HepG2 (cell line): ENCODE measurements at regions not wholly inside any gene's neighbourhood (a gene's known extent, or its start where the extent isn't known, plus 50 kb on each side); places are given as distances from the start of the nearest gene placed in this dataset.

Experiments
- ATAC-seq: fragments of 200-7000 bp; cut with Tn5 transposase; 3 replicates; pipeline ENCODE4 v1.9.1; 2020; ENCODE audit warnings: mild to moderate bottlenecking, moderate library complexity
- BruUV-seq: library from RNA; stranded (reverse); fragments of 400-500 nt; replicated peaks from 2 replicates; lab custom pipeline; 2021; lab: Mats Ljungman, UMichigan
- CTCF ChIA-PET: fragments of 300-600 bp; formaldehyde crosslinking; extraction: SDS; loops from one replicate; lab custom pipeline; 2021; ENCODE audit warnings: low total read pairs, inconsistent platforms, low intra/inter-chr PET ratio; lab: Yijun Ruan, JAX
- POLR2A ChIA-PET: fragments of 350-600 bp; sonication (Branson Sonifier 250); formaldehyde crosslinking; loops from one replicate; lab custom pipeline; 2020; ENCODE audit warnings: antibody characterized with exemption, inconsistent platforms; lab: Yijun Ruan, JAX
- DNase-seq: peaks from one replicate; pipeline ENCODE4 v3.0.0-alpha.2; 2015; ENCODE audit warnings: low spot score
- FAIRE-seq: peaks from 3 replicates; lab custom pipeline; 2011; peaks lifted over from hg19 to GRCh38; lab: Jason Lieb, UNC
- H2AFZ ChIP-seq: one replicate; pipeline ENCODE4 v1.6.1; 2011; ENCODE audit warnings: low read length, inconsistent platforms
- H3K27ac ChIP-seq: fragments of 300-600 bp; 3 replicates; pipeline ENCODE4 v1.8.0; 2011; ENCODE audit warnings: mixed run types, mild to moderate bottlenecking, mixed read lengths, low read length, inconsistent platforms; ENCODE audit not compliant: insufficient read depth; ENCODE audit errors: extremely low read length
- H3K27me3 ChIP-seq, 2 experiments: fragments of 200-600 bp in 1 of 2; 2 replicates in 1 of 2; 3 replicates in 1 of 2; pipeline versions ENCODE4 v1.6.0 to v1.8.0; 2011; ENCODE audit warnings: low read length in 2 of 2, mild to moderate bottlenecking in 2 of 2, moderate library complexity in 2 of 2, inconsistent platforms in 1 of 2; ENCODE audit not compliant: insufficient read depth in 2 of 2, control insufficient read depth in 1 of 2
- H3K36me3 ChIP-seq, 2 experiments: fragments of 200-600 bp in 1 of 2; replicated peaks in 1 of 2; 2 replicates in 1 of 2; 3 replicates in 1 of 2; pipeline versions ENCODE4 v1.5.1 to v1.8.0; 2011; ENCODE audit warnings: low read length in 2 of 2, inconsistent platforms in 1 of 2; ENCODE audit not compliant: insufficient read depth in 2 of 2, control insufficient read depth in 1 of 2
- H3K4me1 ChIP-seq: 2 replicates; pipeline ENCODE4 v1.5.1; 2012; ENCODE audit warnings: low read length, inconsistent platforms; ENCODE audit not compliant: insufficient read depth
- H3K4me2 ChIP-seq: 2 replicates; pipeline ENCODE4 v1.6.0; 2011; ENCODE audit warnings: low read depth, low read length, inconsistent platforms
- H3K4me3 ChIP-seq, 3 experiments: fragments of 200-600 bp in 1 of 3; sonication (generic), shearing (Covaris generic) in 1 of 3; replicated peaks in 1 of 3; 2 replicates each; pipeline ENCODE4 v1.5.1; 2011 to 2016; ENCODE audit warnings: low read length in 3 of 3, inconsistent platforms in 2 of 3, low read depth in 2 of 3, mild to moderate bottlenecking in 2 of 3, control low read depth in 1 of 3, mixed read lengths in 1 of 3; ENCODE audit not compliant: insufficient read depth in 1 of 3
- H3K79me2 ChIP-seq: one replicate; pipeline ENCODE4 v1.6.1; 2011; ENCODE audit warnings: low read length, inconsistent platforms; ENCODE audit not compliant: insufficient read depth
- H3K9ac ChIP-seq: 2 replicates; pipeline ENCODE4 v1.6.0; 2011; ENCODE audit warnings: mild to moderate bottlenecking, low read depth, low read length, inconsistent platforms; ENCODE audit not compliant: insufficient read depth
- H3K9me3 ChIP-seq: 2 replicates; pipeline ENCODE4 v1.5.1; 2012; ENCODE audit warnings: mild to moderate bottlenecking, low read length
- H4K20me1 ChIP-seq: 2 replicates; pipeline ENCODE4 v1.6.0; 2011; ENCODE audit warnings: inconsistent platforms, mild to moderate bottlenecking, low read length, moderate library complexity; ENCODE audit not compliant: insufficient read depth
- CAMTA2 ChIP-seq: sonication (generic); formaldehyde crosslinking; IDR thresholded peaks from 2 replicates; pipeline ENCODE4 v1.4.0; 2020; ENCODE audit warnings: mild to moderate bottlenecking, missing genetic modification reagents, borderline replicate concordance
- HDAC1 ChIP-seq: sonication (generic); formaldehyde crosslinking; IDR thresholded peaks from 2 replicates; pipeline ENCODE4 v1.5.1; 2020; ENCODE audit warnings: mild to moderate bottlenecking, missing genetic modification reagents
- KAT7 ChIP-seq: IDR thresholded peaks from 2 replicates; pipeline ENCODE4 v1.6.1; 2018; ENCODE audit warnings: borderline replicate concordance, missing compliant biosample characterization
- PRDM4 ChIP-seq: sonication (generic); formaldehyde crosslinking; IDR thresholded peaks from 2 replicates; pipeline ENCODE4 v1.9.0; 2021; ENCODE audit warnings: missing genetic modification reagents, borderline replicate concordance
- RNF2 ChIP-seq: fragments of 450-650 bp; conservative IDR thresholded peaks from 2 replicates; pipeline ENCODE4 v1.6.1; 2016; ENCODE audit warnings: low read depth
- ZBTB7A ChIP-seq: sonication (generic); formaldehyde crosslinking; IDR thresholded peaks from 2 replicates; pipeline ENCODE4 v1.8.0; 2022; ENCODE audit warnings: mild to moderate bottlenecking, missing genetic modification reagents
- WGBS: methylation state at CpG from one replicate; pipeline ENCODE4 v1.1.6; 2017; ENCODE audit warnings: low lambda C conversion rate; 5-methylcytosine and 5-hydroxymethylcytosine counted together
- in situ Hi-C: cut with HindIII; loops from 2 replicates; pipeline ENCODE4 v1.10.0; 2017; ENCODE audit warnings: low pct_unique_long_range_greater_than_20kb; ENCODE audit not compliant: extremely low pct_ligation_motif_present
- intact Hi-C: fragments of 100-400 bp; cut with micrococcal nuclease; formaldehyde crosslinking; loops from one replicate; pipeline ENCODE4 v1.10.0; 2022; ENCODE audit not compliant: unreplicated experiment

GRCh38 chr3:74066456-74066855, 441.7 kb upstream of the PDZRN3 start (continued):
- TF ChIP-seq KAT7 (CRISPR knock-in tag), result no peak
- TF ChIP-seq RNF2, result no peak
- TF ChIP-seq ZBTB7A (CRISPR knock-in tag), result no peak

- intact Hi-C loops, result no loop called here
- ATAC-seq (no peak), DNase-seq (no peak), FAIRE-seq (no peak)
- POLR2A ChIA-PET, result no interaction called here
- CTCF ChIA-PET, result no interaction called here
- WGBS, result 2% methylated on average over 3 of the region's 3 CpGs
- Histone ChIP-seq H3K36me3 (no peaks in the 10 kb centered on the region), H3K9me3 (no peaks in the 10 kb centered on the region), H4K20me1 (no peaks in the 10 kb centered on the region), H3K4me1 (no peaks in the 10 kb centered on the region), H3K27ac (no peak overlapping the region), H3K79me2 (no peaks in the 10 kb centered on the region), H3K27me3 (no peaks in the 10 kb centered on the region), H3K4me3 (no peak overlapping the region), H2AFZ (no peak overlapping the region), H3K9ac (no peak overlapping the region), H3K4me2 (no peak overlapping the region)
- TF ChIP-seq CAMTA2 (no peak), PRDM4 (no peak), HDAC1 (CRISPR knock-in tag) (no peak)
- no TSS peak for BruUV-seq
- in situ Hi-C loops, result no loop called here
Observed at GRCh38 chr3:74059923-74060600, 435.3 kb upstream of the PDZRN3 start.
